H1 (cell line): ENCODE measurements at regions not wholly inside any gene's neighbourhood (a gene's known extent, or its start where the extent isn't known, plus 50 kb on each side); places are given as distances from the start of the nearest gene placed in this dataset.

Experiments
- CTCF ChIA-PET: fragments of 300-600 bp; sonication (Branson Sonifier 250); formaldehyde crosslinking; loops from one replicate; lab custom pipeline; 2021; ENCODE audit not compliant: partially characterized antibody; lab: Charles Lee
- POLR2A ChIA-PET: fragments of 300-600 bp; sonication (Branson Sonifier 250); formaldehyde crosslinking; loops from one replicate; lab custom pipeline; 2021; ENCODE audit warnings: inconsistent platforms; ENCODE audit not compliant: partially characterized antibody; lab: Charles Lee
- DNase-seq, 2 experiments: peaks; one replicate each; pipeline versions ENCODE4 v3.0.0 to v3.0.0-alpha.2; 2010 to 2022; ENCODE audit warnings: low spot score in 2 of 2, low read depth in 1 of 2, mixed read lengths in 1 of 2
- FAIRE-seq: peaks from 2 replicates; lab custom pipeline; 2011; peaks lifted over from hg19 to GRCh38; lab: Jason Lieb, UNC
- H2AFZ ChIP-seq: 2 replicates; pipeline ENCODE4 v1.8.1; 2012; ENCODE audit warnings: low read length, inconsistent platforms
- H2AK5ac ChIP-seq: 2 replicates; pipeline ENCODE4 v1.6.1; 2013; ENCODE audit warnings: low read depth, low read length
- H2BK120ac ChIP-seq: replicated peaks from 2 replicates; pipeline ENCODE3; 2013; ENCODE audit warnings: low read depth, low read length, inconsistent platforms
- H2BK12ac ChIP-seq: 2 replicates; pipeline ENCODE4 v1.6.1; 2013; ENCODE audit warnings: low read depth, low read length
- H2BK15ac ChIP-seq: 2 replicates; pipeline ENCODE4 v1.6.1; 2013; ENCODE audit warnings: low read length
- H2BK20ac ChIP-seq: 2 replicates; pipeline ENCODE4 v1.6.1; 2013; ENCODE audit warnings: low read length
- H2BK5ac ChIP-seq: 2 replicates; pipeline ENCODE4 v1.6.1; 2013; ENCODE audit warnings: low read depth, low read length
- H3K14ac ChIP-seq: 2 replicates; pipeline ENCODE4 v1.6.1; 2013; ENCODE audit warnings: inconsistent platforms; ENCODE audit not compliant: insufficient read length
- H3K18ac ChIP-seq: 2 replicates; pipeline ENCODE4 v1.6.1; 2013; ENCODE audit warnings: low read length; ENCODE audit errors: extremely low read depth
- H3K23ac ChIP-seq: 2 replicates; pipeline ENCODE4 v1.6.1; 2013; ENCODE audit warnings: inconsistent platforms; ENCODE audit not compliant: insufficient read length
- H3K23me2 ChIP-seq: 2 replicates; pipeline ENCODE4 v1.6.1; 2013; ENCODE audit warnings: low read depth, low read length
- H3K27ac ChIP-seq: 2 replicates; pipeline ENCODE4 v1.6.1; 2011; ENCODE audit warnings: low read depth, low read length, inconsistent platforms
- H3K27me3 ChIP-seq, 4 experiments: replicated peaks in 1 of 4; 1 replicate in 1 of 4; 2 replicates in 3 of 4; pipeline versions ENCODE4 v1.6.1 to v1.8.1; 2011 to 2013; ENCODE audit warnings: low read length in 3 of 4, mild to moderate bottlenecking in 3 of 4, inconsistent platforms in 2 of 4, mixed read lengths in 2 of 4, moderate library complexity in 1 of 4; ENCODE audit not compliant: control insufficient read depth in 3 of 4, insufficient read depth in 3 of 4; ENCODE audit errors: extremely low read depth in 1 of 4
- H3K36me3 ChIP-seq, 4 experiments: 2 replicates each; pipeline versions ENCODE4 v1.6.1 to v1.8.1; 2011 to 2013; ENCODE audit warnings: mild to moderate bottlenecking in 4 of 4, low read length in 3 of 4, moderate library complexity in 2 of 4, control low read depth in 1 of 4, inconsistent platforms in 1 of 4; ENCODE audit not compliant: insufficient read depth in 4 of 4, control insufficient read depth in 2 of 4
- H3K4ac ChIP-seq: replicated peaks from 2 replicates; pipeline ENCODE3; 2013; ENCODE audit warnings: low read length, low read depth, mixed read lengths, inconsistent platforms; ENCODE audit not compliant: insufficient read length
- H3K4me1 ChIP-seq, 4 experiments: replicated peaks in 1 of 4; 1 replicate in 1 of 4; 2 replicates in 3 of 4; pipeline versions ENCODE4 v1.6.1 to v1.8.1; 2011 to 2013; ENCODE audit warnings: low read length in 3 of 4, inconsistent platforms in 2 of 4, mixed read lengths in 1 of 4; ENCODE audit not compliant: insufficient read depth in 4 of 4, control insufficient read depth in 3 of 4
- H3K4me2 ChIP-seq, 2 experiments: 2 replicates each; pipeline versions ENCODE4 v1.6.1 to v1.8.1; 2011 to 2013; ENCODE audit warnings: low read depth in 2 of 2, low read length in 2 of 2, control low read depth in 1 of 2, inconsistent platforms in 1 of 2, mild to moderate bottlenecking in 1 of 2; ENCODE audit not compliant: insufficient read depth in 1 of 2
- H3K4me3 ChIP-seq, 4 experiments: fragments of 200-600, 300-600 bp in 1 of 4; sonication (generic), shearing (Covaris generic), sonication (Bioruptor Twin) in 1 of 4; 2 replicates each; pipeline versions ENCODE4 v1.5.1 to v1.8.1; 2011 to 2016; ENCODE audit warnings: low read length in 4 of 4, low read depth in 3 of 4, control low read depth in 2 of 4, inconsistent platforms in 2 of 4, mild to moderate bottlenecking in 2 of 4, mixed read lengths in 1 of 4, moderate library complexity in 1 of 4; ENCODE audit not compliant: insufficient read depth in 2 of 4; ENCODE audit errors: extremely low read depth in 1 of 4
- H3K56ac ChIP-seq: replicated peaks from 2 replicates; pipeline ENCODE3; 2013; ENCODE audit warnings: low read depth, mild to moderate bottlenecking, mixed read lengths, low read length, inconsistent platforms; ENCODE audit not compliant: insufficient read length
- H3K79me1 ChIP-seq: 2 replicates; pipeline ENCODE4 v1.6.1; 2013; ENCODE audit warnings: low read depth, low read length, control low read depth
- H3K79me2 ChIP-seq, 2 experiments: 2 replicates each; pipeline versions ENCODE4 v1.6.1 to v1.8.1; 2012 to 2013; ENCODE audit warnings: low read length in 2 of 2, mild to moderate bottlenecking in 2 of 2, inconsistent platforms in 1 of 2; ENCODE audit not compliant: insufficient read depth in 2 of 2, control insufficient read depth in 1 of 2
- H3K9ac ChIP-seq, 4 experiments: replicated peaks in 1 of 4; 1 replicate in 1 of 4; 2 replicates in 3 of 4; pipeline versions ENCODE4 v1.6.1 to v1.8.1; 2011 to 2013; ENCODE audit warnings: low read depth in 3 of 4, low read length in 3 of 4, control low read depth in 2 of 4, mild to moderate bottlenecking in 2 of 4, moderate library complexity in 2 of 4, inconsistent platforms in 1 of 4; ENCODE audit errors: extremely low read depth in 1 of 4
- H3K9me3 ChIP-seq, 2 experiments: 2 replicates each; pipeline versions ENCODE4 v1.6.1 to v1.8.1; 2012 to 2013; ENCODE audit warnings: mild to moderate bottlenecking in 2 of 2, moderate library complexity in 2 of 2, control low read depth in 1 of 2, inconsistent platforms in 1 of 2, low read depth in 1 of 2, low read length in 1 of 2, mixed read lengths in 1 of 2; ENCODE audit not compliant: insufficient read depth in 2 of 2
- H4K20me1 ChIP-seq, 2 experiments: replicated peaks in 1 of 2; 2 replicates each; pipeline versions ENCODE3 to v1.8.1; 2011 to 2013; ENCODE audit warnings: inconsistent platforms in 2 of 2, low read length in 2 of 2, mild to moderate bottlenecking in 1 of 2; ENCODE audit not compliant: insufficient read depth in 2 of 2, control insufficient read depth in 1 of 2
- H4K5ac ChIP-seq: 2 replicates; pipeline ENCODE4 v1.6.1; 2013; ENCODE audit warnings: low read length, low read depth, mixed read lengths, inconsistent platforms; ENCODE audit not compliant: insufficient read length
- H4K8ac ChIP-seq: 2 replicates; pipeline ENCODE4 v1.8.0; 2013; ENCODE audit warnings: mild to moderate bottlenecking, moderate library complexity, low read length, inconsistent platforms; ENCODE audit not compliant: insufficient read depth; ENCODE audit errors: extremely low read depth
- H4K91ac ChIP-seq: replicated peaks from 2 replicates; pipeline ENCODE3; 2013; ENCODE audit warnings: low read length, mixed read lengths, inconsistent platforms; ENCODE audit not compliant: insufficient read length
- ATF2 ChIP-seq: IDR thresholded peaks from 2 replicates; pipeline ENCODE4 v1.6.1; 2012; ENCODE audit warnings: low read length, inconsistent platforms
- ATF3 ChIP-seq: IDR thresholded peaks from 2 replicates; pipeline ENCODE4 v1.6.1; 2011; ENCODE audit warnings: low read depth, mild to moderate bottlenecking, low read length; ENCODE audit not compliant: insufficient read depth
- CTBP2 ChIP-seq: IDR thresholded peaks from 2 replicates; pipeline ENCODE4 v1.7.0; 2011; ENCODE audit warnings: borderline replicate concordance, mild to moderate bottlenecking, moderate library complexity, mixed read lengths, low read length; ENCODE audit not compliant: insufficient read depth, insufficient read length
- GABPA ChIP-seq: IDR thresholded peaks from 2 replicates; pipeline ENCODE4 v1.6.1; 2011; ENCODE audit warnings: mild to moderate bottlenecking, low read length, moderate library complexity, borderline replicate concordance; ENCODE audit not compliant: insufficient read depth
- HDAC6 ChIP-seq: IDR thresholded peaks from one replicate; pipeline ENCODE4 v1.7.1; 2012; ENCODE audit warnings: low read depth, mild to moderate bottlenecking, inconsistent platforms, low read length, moderate library complexity
- JUND ChIP-seq: IDR thresholded peaks from 2 replicates; pipeline ENCODE4 v1.6.1; 2011; ENCODE audit warnings: mild to moderate bottlenecking, improper control_type of control experiment, low read length
- KDM1A ChIP-seq: fragments of 200-600, 300-600 bp; sonication (generic); IDR thresholded peaks from 2 replicates; pipeline ENCODE4 v1.7.1; 2016; ENCODE audit warnings: mild to moderate bottlenecking, low read length, borderline replicate concordance
- KDM5A ChIP-seq: fragments of 200-600 bp; IDR thresholded peaks from 2 replicates; pipeline ENCODE4 v1.7.1; 2012; ENCODE audit warnings: mild to moderate bottlenecking, low read length, inconsistent platforms, mixed read lengths
- POLR2A ChIP-seq, 2 experiments: IDR thresholded peaks; 1 replicate in 1 of 2; 2 replicates in 1 of 2; pipeline ENCODE4 v1.6.1; 2011; ENCODE audit warnings: low read depth in 2 of 2, low read length in 2 of 2, mild to moderate bottlenecking in 2 of 2; ENCODE audit errors: control extremely low read depth in 1 of 2
- SP4 ChIP-seq: IDR thresholded peaks from 2 replicates; pipeline ENCODE4 v1.6.1; 2012; ENCODE audit warnings: low read length, inconsistent platforms
- TAF7 ChIP-seq: optimal IDR thresholded peaks from 2 replicates; pipeline ENCODE3; 2011; ENCODE audit warnings: low read depth, mild to moderate bottlenecking, inconsistent platforms, low read length, moderate library complexity, borderline replicate concordance
- WGBS, 2 experiments: shearing (Covaris generic) in 1 of 2; methylation state at CpG; one replicate each; pipeline versions ENCODE4 v1.1.6 to v1.1.7; 2013 to 2015; ENCODE audit warnings: low lambda C conversion rate in 2 of 2, mixed read lengths in 2 of 2, inconsistent platforms in 1 of 2, low coverage in 1 of 2, missing lambda C conversion rate in 1 of 2; ENCODE audit not compliant: insufficient replicate concordance in 2 of 2, insufficient coverage in 1 of 2, insufficient read length in 1 of 2; ENCODE audit errors: extremely low coverage in 1 of 2, missing lambda C conversion rate in 1 of 2; 5-methylcytosine and 5-hydroxymethylcytosine counted together

DNA sequence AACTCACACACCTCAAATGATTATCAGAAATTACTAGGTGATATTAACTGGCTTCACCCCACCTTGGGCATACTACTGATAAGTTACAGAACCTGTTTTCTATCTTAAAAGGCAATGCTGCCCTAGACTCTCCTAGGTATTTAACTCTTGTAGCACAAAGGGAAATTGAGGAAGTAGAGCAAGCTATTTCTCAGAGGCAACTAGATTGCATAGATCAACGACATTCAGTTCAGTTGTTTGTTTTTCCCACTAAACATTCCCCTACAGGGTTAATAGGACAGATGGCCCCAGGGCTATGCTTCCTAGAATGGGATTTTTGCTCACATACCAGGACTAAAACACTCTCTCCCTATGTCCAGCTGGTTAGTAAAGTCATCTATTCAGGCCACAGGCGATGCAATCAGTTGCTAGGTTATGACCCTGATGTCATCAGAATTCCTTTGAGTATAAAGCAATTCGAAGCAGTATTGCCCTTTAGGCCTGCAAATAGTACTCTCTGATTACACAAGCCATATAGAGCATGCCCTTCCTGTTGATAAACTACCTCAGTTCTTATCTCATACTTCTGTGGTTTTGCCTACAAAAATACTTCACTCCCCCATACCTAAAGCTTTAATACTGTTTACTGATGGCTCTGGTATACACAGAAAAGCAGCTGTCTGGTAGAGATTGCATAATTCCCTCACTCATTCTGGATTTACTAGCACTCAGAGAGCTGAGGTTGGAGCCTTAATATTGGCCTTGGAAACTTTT is 67.4 kb upstream of the ASCC3 start:
- POLR2A ChIA-PET = interaction anchor here (1.7 kb wide), 1 partner anchor 9 kb away, joined by 3 read pairs; no protein-coding TSS in a partner anchor
- Histone ChIP-seq H2BK15ac (no peak overlapping the region), H2BK120ac (no peak overlapping the region), H3K23me2 (no peaks in the 10 kb centered on the region), H3K9ac (no peak overlapping the region), H3K4ac (no peak overlapping the region), H3K36me3 (no peaks in the 10 kb centered on the region; a peak in 1 of 8 replicates), H2AFZ (no peak overlapping the region), H2AK5ac (no peak overlapping the region), H3K23ac (no peak overlapping the region), H4K91ac (no peak overlapping the region), H3K79me1 (no peaks in the 10 kb centered on the region), H2BK5ac (no peak overlapping the region), H4K5ac (no peak overlapping the region), H2BK12ac (no peak overlapping the region), H3K79me2 (no peaks in the 10 kb centered on the region), H3K56ac (no peak overlapping the region), H4K8ac (no peak overlapping the region), H3K4me1 (no peaks in the 10 kb centered on the region), H3K14ac (no peak overlapping the region), H2BK20ac (no peak overlapping the region), H3K4me2 (no peak overlapping the region), H3K4me3 (no peak overlapping the region), H3K27me3 (no peaks in the 10 kb centered on the region), H4K20me1 (no peaks in the 10 kb centered on the region), H3K27ac (no peak overlapping the region), H3K18ac (no peak overlapping the region), H3K9me3 (peaks cover 6 to 13% of the 10 kb centered on the region in 2 experiments; a peak in 3 of 4 replicates)
- no peak for FAIRE-seq
- whole genome bisulfite sequencing, 2 experiments = 96% methylated on average over 3 of the region's 3 CpGs; no CpG with 5 or more reads in 1 of the 2 experiments
- CTCF ChIA-PET = interaction anchor here (0.8 kb wide), 1 partner anchor 10 kb away, joined by 3 read pairs; no protein-coding TSS in a partner anchor
- DNase-seq = no peak
- TF ChIP-seq GABPA (no peak), JUND (no peak), HDAC6 (no peak), ATF2 (no peak), POLR2A (IDR thresholded peaks at IDR 0.05; ENCODE audit: control extremely low read depth in 1 of 2, low read depth in 2 of 2, low read length in 2 of 2) (no peak), KDM1A (no peak), KDM5A (no peak), CTBP2 (no peak), TAF7 (no peak), ATF3 (no peak), SP4 (no peak)
